ENCODE measurements at regions not wholly inside any gene's neighbourhood (a gene's known extent, or its start where the extent isn't known, plus 50 kb on each side); places are given as distances from the start of the nearest gene placed in this dataset.

GRCh38 chr6:133085896-133086295 is 155.3 kb upstream of the EYA4 start:
- TF ChIP-seq POLR2A (IDR thresholded peaks at IDR 0.05) (no peak), CTCF (IDR thresholded peaks at IDR 0.05) (no peak), EP300 (IDR thresholded peaks at IDR 0.05; ENCODE audit: low read depth) (no peak), POLR2AphosphoS5 (IDR thresholded peaks at IDR 0.05) (no peak)

Data from transverse colon (tissue), 4 donors.